Hepatocyte (in vitro differentiated cells): ENCODE measurements at regions not wholly inside any gene's neighbourhood (a gene's known extent, or its start where the extent isn't known, plus 50 kb on each side); places are given as distances from the start of the nearest gene placed in this dataset.

ENCODE experiments used
- DNase-seq: peaks from one replicate; pipeline ENCODE4 v3.0.0-alpha.2; 2016; ENCODE audit warnings: low spot score
- H2AFZ ChIP-seq: fragments of 200-600 bp; sonication (generic); 2 replicates; pipeline ENCODE4 v1.6.0; 2016; ENCODE audit warnings: antibody characterized with exemption, mild to moderate bottlenecking
- H3K27ac ChIP-seq: fragments of 200-600 bp; sonication (generic); 2 replicates; pipeline ENCODE4 v1.5.1; 2016; ENCODE audit warnings: mild to moderate bottlenecking
- H3K27me3 ChIP-seq: fragments of 200-600 bp; sonication (generic); 2 replicates; pipeline ENCODE4 v1.6.1; 2016
- H3K36me3 ChIP-seq: fragments of 200-600 bp; sonication (generic); replicated peaks from 2 replicates; pipeline ENCODE4 v1.5.1; 2016; ENCODE audit warnings: low read depth; ENCODE audit not compliant: insufficient read depth
- H3K4me1 ChIP-seq: fragments of 200-600 bp; sonication (generic); 2 replicates; pipeline ENCODE4 v1.5.1; 2016; ENCODE audit warnings: mild to moderate bottlenecking, moderate library complexity; ENCODE audit not compliant: insufficient read depth
- H3K4me2 ChIP-seq: fragments of 200-600 bp; sonication (generic); 2 replicates; pipeline ENCODE4 v1.6.0; 2016
- H3K4me3 ChIP-seq: fragments of 200-600 bp; sonication (generic); 2 replicates; pipeline ENCODE4 v1.5.1; 2016; ENCODE audit warnings: mild to moderate bottlenecking
- H3K79me2 ChIP-seq: fragments of 200-600 bp; sonication (generic); 2 replicates; pipeline ENCODE4 v1.6.0; 2017; ENCODE audit warnings: mild to moderate bottlenecking
- H3K9me2 ChIP-seq: fragments of 200-600 bp; sonication (generic); replicated peaks from 2 replicates; pipeline ENCODE4 v1.6.0; 2017; ENCODE audit warnings: mild to moderate bottlenecking; ENCODE audit not compliant: insufficient read depth
- H3K9me3 ChIP-seq: fragments of 200-600 bp; sonication (generic); 2 replicates; pipeline ENCODE4 v1.5.1; 2016; ENCODE audit warnings: low read depth, mild to moderate bottlenecking
- H4K20me1 ChIP-seq: fragments of 200-600 bp; sonication (generic); 2 replicates; pipeline ENCODE4 v1.6.0; 2016; ENCODE audit warnings: mild to moderate bottlenecking; ENCODE audit not compliant: insufficient read depth, poor library complexity, severe bottlenecking
- EZH2 ChIP-seq: fragments of 200-600 bp; sonication (generic); IDR thresholded peaks from 2 replicates; pipeline ENCODE4 v1.6.1; 2016; ENCODE audit warnings: antibody characterized with exemption, mild to moderate bottlenecking, borderline replicate concordance
- EZH2phosphoT487 ChIP-seq: fragments of 200-600 bp; sonication (generic); IDR thresholded peaks from one replicate; pipeline ENCODE4 v1.6.1; 2018; ENCODE audit warnings: antibody characterized with exemption, mild to moderate bottlenecking, low read depth, moderate library complexity; ENCODE audit not compliant: unreplicated experiment, severe bottlenecking
- WGBS: methylation state at CpG from one replicate; pipeline ENCODE4 v1.1.6; 2016; ENCODE audit warnings: low lambda C conversion rate; ENCODE audit errors: missing lambda C conversion rate; 5-methylcytosine and 5-hydroxymethylcytosine counted together
- TF ChIP-seq, protein P1 (sequence below): fragments of 200-600 bp; sonication (generic); IDR thresholded peaks from 2 replicates; pipeline ENCODE4 v1.5.1; 2016; ENCODE audit warnings: antibody characterized with exemption, mild to moderate bottlenecking; ENCODE audit not compliant: poor library complexity

DNA sequence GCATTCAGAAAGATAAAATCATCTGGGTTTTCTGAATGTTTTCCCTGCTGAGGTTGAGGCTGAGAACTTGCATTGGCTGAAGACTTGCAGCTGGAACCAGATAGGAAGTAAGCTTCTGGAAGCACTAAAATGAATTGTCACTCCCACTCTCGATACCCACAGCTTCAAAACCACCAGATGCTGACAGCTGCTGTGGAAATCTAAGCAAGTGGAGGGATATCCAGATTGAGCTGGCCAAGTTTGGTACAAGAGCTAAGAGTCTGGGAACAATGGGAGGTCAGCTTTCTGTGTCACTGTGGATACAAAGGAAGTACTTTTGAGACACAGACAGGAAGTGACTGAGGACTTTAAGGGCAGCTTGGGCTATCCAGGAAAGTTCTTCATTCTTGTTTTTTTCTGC is 51.3 kb upstream of the CD44 start:
- no peak overlapping the region for H3K27ac ChIP-seq

DNA sequence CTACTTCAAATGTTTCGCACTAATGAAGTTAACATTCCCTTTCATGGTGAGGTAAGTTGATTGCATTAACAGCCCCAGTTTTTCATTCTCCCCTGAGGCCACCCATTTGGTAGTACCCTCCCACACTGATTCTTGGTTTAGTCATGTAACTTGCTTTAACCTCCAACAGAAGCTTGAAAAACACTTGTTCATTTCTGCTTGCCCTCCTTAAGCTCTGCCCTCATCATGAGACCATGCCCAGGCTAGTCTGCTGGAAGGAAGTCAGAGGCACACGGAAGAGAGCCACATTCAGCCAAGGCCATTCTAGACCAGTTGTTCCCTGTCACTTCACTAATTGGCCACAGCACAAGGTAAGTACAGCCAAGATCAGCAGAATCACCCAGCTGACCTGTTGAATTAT is 50.7 kb upstream of the CD44 start:
- Histone ChIP-seq H3K79me2 (no peaks in the 10 kb centered on the region), H3K4me2 (no peak overlapping the region), H3K4me3 (no peak overlapping the region), H3K4me1 (no peaks in the 10 kb centered on the region), H3K27ac (no peak overlapping the region), H4K20me1 (no peaks in the 10 kb centered on the region), H3K9me3 (no peaks in the 10 kb centered on the region), H2AFZ (no peak overlapping the region), H3K27me3 (no peaks in the 10 kb centered on the region), H3K9me2 (no peaks in the 10 kb centered on the region), H3K36me3 (no peaks in the 10 kb centered on the region)
- no peak for TF ChIP-seq EZH2phosphoT487
- no peak for TF ChIP-seq EZH2
- TF ChIP-seq, protein P1, sequence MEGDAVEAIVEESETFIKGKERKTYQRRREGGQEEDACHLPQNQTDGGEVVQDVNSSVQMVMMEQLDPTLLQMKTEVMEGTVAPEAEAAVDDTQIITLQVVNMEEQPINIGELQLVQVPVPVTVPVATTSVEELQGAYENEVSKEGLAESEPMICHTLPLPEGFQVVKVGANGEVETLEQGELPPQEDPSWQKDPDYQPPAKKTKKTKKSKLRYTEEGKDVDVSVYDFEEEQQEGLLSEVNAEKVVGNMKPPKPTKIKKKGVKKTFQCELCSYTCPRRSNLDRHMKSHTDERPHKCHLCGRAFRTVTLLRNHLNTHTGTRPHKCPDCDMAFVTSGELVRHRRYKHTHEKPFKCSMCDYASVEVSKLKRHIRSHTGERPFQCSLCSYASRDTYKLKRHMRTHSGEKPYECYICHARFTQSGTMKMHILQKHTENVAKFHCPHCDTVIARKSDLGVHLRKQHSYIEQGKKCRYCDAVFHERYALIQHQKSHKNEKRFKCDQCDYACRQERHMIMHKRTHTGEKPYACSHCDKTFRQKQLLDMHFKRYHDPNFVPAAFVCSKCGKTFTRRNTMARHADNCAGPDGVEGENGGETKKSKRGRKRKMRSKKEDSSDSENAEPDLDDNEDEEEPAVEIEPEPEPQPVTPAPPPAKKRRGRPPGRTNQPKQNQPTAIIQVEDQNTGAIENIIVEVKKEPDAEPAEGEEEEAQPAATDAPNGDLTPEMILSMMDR: no peak
- DNase-seq: no peak
- WGBS: 90% methylated on average over 2 of the region's 2 CpGs

More for the DNA sequence above, 51.3 kb upstream of the CD44 start:
- Histone ChIP-seq H3K4me3 (no peak overlapping the region), H2AFZ (no peak overlapping the region), H3K79me2 (no peaks in the 10 kb centered on the region), H3K36me3 (no peaks in the 10 kb centered on the region), H3K4me1 (no peaks in the 10 kb centered on the region), H3K4me2 (no peak overlapping the region), H3K27me3 (no peaks in the 10 kb centered on the region), H3K9me2 (no peaks in the 10 kb centered on the region), H4K20me1 (no peaks in the 10 kb centered on the region), H3K9me3 (no peaks in the 10 kb centered on the region)
- TF ChIP-seq, protein P1: no peak
- TF ChIP-seq EZH2: no peak
- no peak for TF ChIP-seq EZH2phosphoT487
- 85% methylated on average over 1 of the region's 1 CpG for WGBS
- DNase-seq: no peak

DNA sequence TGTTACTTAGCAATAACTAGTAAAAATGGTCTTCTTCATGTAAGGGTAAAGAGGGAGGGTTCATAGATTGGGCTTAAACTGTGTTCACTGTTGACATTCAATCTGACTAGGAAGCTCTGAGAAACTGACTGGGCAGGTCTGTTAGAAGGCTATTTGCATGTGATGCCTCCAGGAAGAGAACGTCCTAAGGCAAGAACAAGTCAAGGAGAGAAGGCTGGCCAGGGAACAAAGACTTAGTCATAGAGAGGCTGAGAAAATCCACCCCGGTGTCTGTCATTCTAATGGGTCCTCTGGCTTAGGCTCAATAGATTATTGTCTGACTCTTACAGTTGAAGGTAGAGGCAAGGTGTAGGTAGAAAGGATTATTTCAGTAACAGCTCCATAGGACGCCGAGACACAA is 50.3 kb upstream of the CD44 start:
- Histone ChIP-seq H3K79me2 (no peaks in the 10 kb centered on the region), H3K9me2 (no peaks in the 10 kb centered on the region), H3K27me3 (no peaks in the 10 kb centered on the region), H3K36me3 (no peaks in the 10 kb centered on the region), H3K27ac (no peak overlapping the region), H3K4me1 (no peaks in the 10 kb centered on the region), H3K9me3 (no peaks in the 10 kb centered on the region), H2AFZ (no peak overlapping the region), H4K20me1 (no peaks in the 10 kb centered on the region), H3K4me3 (no peak overlapping the region), H3K4me2 (no peak overlapping the region)
- WGBS: 84% methylated on average over 4 of the region's 4 CpGs
- DNase-seq: no peak
- no peak for TF ChIP-seq EZH2phosphoT487
- no peak for TF ChIP-seq EZH2
